ENCODE measurements at regions not wholly inside any gene's neighbourhood (a gene's known extent, or its start where the extent isn't known, plus 50 kb on each side); places are given as distances from the start of the nearest gene placed in this dataset.

DNA sequence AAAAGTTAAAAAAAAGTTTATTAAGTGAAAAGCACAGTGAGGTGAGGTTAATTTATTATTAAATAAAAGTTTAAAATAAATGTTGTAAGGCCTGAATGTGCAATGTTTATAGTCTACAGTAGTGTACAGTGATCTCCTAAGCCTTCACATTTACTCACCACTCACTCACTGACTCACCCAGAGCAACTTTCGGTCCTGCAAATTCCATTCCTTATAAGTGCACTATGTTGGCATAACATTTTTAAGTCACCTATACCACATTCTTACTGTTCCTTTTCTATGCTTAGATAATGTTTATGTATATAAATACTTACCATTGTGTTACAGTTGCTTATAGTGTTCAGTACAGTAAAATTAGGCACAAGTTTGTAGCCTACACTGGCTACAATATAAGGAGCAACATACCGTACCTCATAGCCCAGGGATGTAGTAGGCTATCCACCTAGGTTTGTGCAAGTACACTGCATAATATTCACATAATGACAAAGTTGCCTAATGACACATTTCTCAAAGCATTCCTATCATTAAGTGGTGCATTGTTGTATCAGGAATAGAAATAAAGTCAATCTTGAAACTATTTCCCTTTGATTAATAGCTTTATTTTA, 426.5 kb upstream of the BRINP3 start:
- TF ChIP-seq, protein P1, sequence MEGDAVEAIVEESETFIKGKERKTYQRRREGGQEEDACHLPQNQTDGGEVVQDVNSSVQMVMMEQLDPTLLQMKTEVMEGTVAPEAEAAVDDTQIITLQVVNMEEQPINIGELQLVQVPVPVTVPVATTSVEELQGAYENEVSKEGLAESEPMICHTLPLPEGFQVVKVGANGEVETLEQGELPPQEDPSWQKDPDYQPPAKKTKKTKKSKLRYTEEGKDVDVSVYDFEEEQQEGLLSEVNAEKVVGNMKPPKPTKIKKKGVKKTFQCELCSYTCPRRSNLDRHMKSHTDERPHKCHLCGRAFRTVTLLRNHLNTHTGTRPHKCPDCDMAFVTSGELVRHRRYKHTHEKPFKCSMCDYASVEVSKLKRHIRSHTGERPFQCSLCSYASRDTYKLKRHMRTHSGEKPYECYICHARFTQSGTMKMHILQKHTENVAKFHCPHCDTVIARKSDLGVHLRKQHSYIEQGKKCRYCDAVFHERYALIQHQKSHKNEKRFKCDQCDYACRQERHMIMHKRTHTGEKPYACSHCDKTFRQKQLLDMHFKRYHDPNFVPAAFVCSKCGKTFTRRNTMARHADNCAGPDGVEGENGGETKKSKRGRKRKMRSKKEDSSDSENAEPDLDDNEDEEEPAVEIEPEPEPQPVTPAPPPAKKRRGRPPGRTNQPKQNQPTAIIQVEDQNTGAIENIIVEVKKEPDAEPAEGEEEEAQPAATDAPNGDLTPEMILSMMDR (IDR thresholded peaks at IDR 0.05; ENCODE audit: borderline replicate concordance, extremely low read depth, low read length, poor library complexity, severe bottlenecking), result no peak
- no peak for TF ChIP-seq EZH2 (IDR thresholded peaks at IDR 0.05; ENCODE audit: borderline replicate concordance, low read depth, low read length, severe bottlenecking)
